Fibroblast of the conjunctiva (primary cell): ENCODE measurements at regions not wholly inside any gene's neighbourhood (a gene's known extent, or its start where the extent isn't known, plus 50 kb on each side); places are given as distances from the start of the nearest gene placed in this dataset.
"Not testable (repeated sequence)": the region's sequence is repeated elsewhere in the genome, so short reads cannot be mapped to it uniquely, and the experiment has no call there.

ENCODE experiments used
- DNase-seq: peaks from one replicate; pipeline ENCODE4 v3.0.0-alpha.2; 2010; ENCODE audit warnings: low read depth

DNA sequence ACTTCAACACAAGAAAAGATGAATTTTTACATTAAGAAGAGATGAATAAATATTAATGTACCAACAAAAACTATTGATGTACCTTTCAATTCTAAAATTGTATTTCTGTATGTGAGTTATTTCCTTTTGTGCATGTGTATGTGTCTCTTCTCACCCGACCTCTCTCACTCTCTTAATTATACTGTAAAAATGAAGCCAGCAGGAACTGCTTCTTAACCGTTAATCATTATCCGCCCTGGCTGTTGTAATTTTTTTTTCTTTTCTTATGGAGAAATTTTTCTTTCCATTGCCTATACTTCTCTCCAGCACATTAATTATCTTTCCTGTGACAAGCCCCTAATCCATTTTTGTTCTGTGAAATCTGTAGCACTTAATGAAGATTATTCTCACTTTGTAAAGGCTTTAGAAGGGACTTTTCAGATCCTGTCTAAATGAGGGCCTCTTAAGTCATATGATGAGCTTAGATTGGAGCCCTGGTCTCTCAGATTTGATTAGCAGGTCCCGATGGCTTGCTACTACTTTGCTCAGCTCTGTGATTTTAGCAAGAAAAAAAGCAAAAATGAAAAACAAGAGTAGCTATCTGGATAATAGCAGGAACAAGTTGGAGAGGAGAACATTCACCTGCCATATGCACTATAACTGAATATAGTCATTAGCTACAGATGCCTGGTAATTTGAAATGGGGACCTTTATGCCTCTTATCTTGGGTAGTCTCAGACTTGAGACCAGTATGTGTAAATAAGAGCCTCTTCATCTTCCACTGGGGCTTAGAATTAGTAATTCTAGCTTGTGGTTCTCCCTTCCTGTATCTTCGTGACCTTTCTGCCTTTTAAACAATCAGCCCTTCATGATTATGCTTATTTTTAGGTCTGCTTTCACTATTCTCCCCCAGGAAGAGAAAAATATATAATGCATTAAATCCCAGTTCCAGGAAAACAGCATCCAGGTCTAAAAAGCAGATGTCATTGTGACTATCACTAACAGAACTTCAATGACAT lies 80.0 kb upstream of the COL1A2 start:
- no peak for DNase-seq

DNA sequence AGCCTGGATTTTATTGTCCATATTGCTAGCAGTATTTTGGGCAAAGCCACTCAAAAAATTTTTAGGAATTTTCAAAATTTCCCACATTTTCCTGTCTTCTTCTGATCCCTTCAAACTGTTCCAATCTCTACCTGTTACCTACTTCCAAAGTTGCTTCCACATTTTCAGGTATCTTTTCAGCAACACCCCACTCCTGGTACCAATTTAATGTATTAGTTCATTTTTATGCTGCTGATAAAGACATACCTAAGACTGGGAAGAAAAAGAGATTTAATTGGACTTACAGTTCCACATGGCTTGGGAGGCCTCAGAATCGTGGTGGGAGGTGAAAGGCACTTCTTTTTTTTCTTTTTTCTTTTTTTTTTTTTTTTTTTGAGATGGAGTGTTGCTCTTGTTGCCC lies 73.6 kb upstream of the COL1A2 start:
- DNase-seq: not testable (repeated sequence)

DNA sequence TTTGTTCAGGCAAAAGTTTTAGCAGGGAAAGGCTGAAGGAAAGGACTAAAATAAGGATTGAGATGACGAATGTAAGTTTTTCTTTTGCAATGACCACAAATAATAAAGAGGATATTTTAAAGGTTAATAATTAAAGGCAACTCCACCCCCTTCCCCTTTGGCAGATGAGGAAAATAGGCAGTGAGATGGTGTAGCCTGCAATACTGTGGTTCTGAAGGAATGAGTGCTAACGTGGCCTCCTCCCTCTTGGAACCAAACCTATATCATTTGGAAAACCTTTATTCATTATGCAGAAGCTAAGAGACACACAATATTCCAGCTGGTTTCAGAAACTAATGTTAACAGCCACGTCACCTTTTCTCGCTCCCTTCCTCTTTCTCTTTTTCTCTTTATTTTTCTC lies 70.9 kb upstream of the COL1A2 start:
- DNase-seq: no peak

GRCh38 chr7:94324380-94325121 lies 70.1 kb upstream of the COL1A2 start:
- DNase-seq: peak; percentile 63

DNA sequence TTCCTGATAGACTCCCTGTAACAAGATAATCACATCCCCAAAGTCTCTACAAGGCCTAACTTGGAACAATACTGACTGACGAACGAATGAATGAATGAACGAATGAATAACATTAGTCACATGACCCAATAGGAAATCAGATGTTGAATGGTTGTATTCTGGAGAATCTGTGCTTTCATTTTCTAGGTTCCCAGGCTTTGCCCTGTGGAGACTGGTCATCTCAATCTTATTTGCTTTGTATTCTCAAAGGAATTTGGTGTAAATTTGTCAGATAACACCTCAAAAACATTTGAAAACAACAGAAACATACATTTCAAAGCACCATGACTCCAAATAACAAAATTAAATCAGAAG lies 69.6 kb upstream of the COL1A2 start:
- no peak for DNase-seq

DNA sequence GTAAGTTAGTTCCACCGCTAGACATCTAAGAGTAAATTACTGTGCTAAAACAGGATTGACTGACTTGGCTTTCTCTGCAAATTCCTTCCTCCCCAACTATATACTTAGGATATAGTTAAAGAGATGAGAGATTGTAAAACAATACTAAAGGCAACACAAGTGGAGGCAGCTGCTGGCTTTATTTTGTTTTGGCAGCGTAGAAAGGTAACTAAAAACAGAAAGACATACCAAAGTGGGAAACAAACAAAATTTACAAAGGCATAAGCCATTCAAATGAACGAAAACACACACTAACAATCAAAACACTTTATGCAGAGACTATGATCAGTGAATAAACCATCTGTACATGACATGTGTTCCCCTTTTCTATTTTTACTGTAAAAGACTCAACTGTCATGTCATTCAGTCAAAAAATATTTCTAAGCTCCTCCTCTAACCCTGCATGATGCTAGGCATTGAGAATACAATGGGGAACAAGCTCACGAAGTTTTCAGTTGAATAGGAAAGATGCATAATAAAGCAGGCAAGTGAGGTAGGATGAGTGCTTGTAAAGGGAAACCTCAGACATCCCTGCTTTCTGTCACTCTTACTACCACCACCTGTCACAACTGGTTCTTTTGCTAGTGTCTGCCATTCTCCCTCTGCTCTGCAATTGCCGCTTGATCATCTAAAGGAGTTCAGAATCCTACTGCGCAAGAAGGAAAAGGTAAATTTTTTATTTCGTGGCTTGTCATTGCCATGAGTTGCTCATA lies 64.2 kb upstream of the COL1A2 start:
- DNase-seq: no peak

DNA sequence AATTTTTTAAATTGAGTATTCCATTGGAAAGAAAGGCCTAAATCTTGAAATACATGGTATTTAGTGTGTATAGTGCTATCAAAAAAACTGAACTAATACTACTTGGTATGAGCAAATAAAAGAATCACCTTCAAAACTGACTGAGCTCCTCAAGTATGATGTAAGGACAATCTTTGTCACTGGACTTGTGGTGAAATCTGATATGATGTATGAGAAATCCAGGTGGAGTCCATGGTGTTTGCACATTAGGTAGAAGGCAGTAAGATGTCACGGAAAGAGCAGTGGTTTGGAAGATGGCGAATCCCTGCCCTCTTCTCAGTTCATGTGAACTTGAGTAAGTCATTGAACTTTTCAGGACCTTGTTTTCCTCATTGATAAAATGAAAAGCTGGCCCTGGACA lies 62.1 kb upstream of the COL1A2 start:
- DNase-seq: no peak

- no peak for DNase-seq
These were observed 60.9 kb upstream of the COL1A2 start for GRCh38 chr7:94333810-94334209.

GRCh38 chr7:94335586-94335985 lies 59.1 kb upstream of the COL1A2 start:
- DNase-seq: no peak

DNA sequence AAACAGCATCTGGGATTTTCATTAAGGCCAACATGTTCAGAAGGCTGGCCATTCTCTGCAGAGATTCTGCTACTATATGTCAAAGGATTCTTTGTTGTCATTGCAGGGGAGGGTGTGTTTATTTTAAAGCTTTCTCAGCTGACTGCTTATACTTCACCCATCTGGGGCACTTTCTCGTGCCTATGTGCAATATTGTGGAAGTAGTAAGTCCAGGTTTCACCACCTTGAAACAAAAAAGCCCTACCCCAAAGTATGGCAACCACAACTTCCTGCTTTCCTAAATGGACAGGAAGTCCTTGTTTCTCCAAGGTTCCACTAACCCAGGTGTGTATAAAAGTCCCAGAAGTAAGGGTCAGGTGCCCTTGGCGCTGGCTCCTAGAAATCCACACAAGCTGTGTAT lies 58.7 kb upstream of the COL1A2 start:
- no peak for DNase-seq

GRCh38 chr7:94338921-94339371 lies 55.7 kb upstream of the COL1A2 start:
- DNase-seq: no peak

DNA sequence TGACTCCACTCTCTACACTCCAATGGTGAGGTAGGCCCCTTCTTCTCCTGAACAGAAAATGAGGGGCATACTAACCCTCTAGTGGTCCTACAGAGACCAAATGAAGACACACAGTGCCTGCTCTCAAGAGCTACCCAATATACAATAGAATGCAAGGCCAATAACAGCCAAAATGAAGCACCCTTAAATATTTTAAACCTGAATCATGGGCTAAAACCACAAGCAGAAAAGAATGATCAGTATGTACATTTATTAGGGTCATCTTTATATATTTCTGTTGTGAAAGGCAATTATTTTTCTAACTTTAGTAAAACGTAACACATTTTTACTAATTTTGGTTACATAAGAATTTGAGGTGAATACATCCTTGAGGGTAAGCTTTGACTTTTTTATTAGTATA lies 49.9 kb upstream of the COL1A2 start:
- DNase-seq: no peak
